ENCODE measurements at regions not wholly inside any gene's neighbourhood (a gene's known extent, or its start where the extent isn't known, plus 50 kb on each side); places are given as distances from the start of the nearest gene placed in this dataset.

GRCh38 chr9:7944572-7944971 is 145.0 kb upstream of the DMAC1 start:
- DNase-seq (ENCODE audit: low spot score), result no peak

- DNase-seq (ENCODE audit: low spot score), result no peak
These were observed 138.3 kb upstream of the DMAC1 start for GRCh38 chr9:7937761-7938491.

- no peak for DNase-seq (ENCODE audit: low spot score)
These were observed 137.4 kb upstream of the DMAC1 start for GRCh38 chr9:7936996-7937395.

GRCh38 chr9:7936163-7936562 is 136.6 kb upstream of the DMAC1 start:
- DNase-seq (ENCODE audit: low spot score), result no peak

GRCh38 chr9:7935681-7936080 is 136.1 kb upstream of the DMAC1 start:
- no peak for DNase-seq (ENCODE audit: low spot score)

GRCh38 chr9:7932767-7933166 is 133.2 kb upstream of the DMAC1 start:
- no peak for DNase-seq (ENCODE audit: low spot score)

- no peak for DNase-seq (ENCODE audit: low spot score)
These were observed 131.0 kb upstream of the DMAC1 start for GRCh38 chr9:7930613-7931012.

- no peak for DNase-seq (ENCODE audit: low spot score)
These were observed 122.1 kb upstream of the DMAC1 start for GRCh38 chr9:7921545-7922197.

- no peak for DNase-seq (ENCODE audit: low spot score)
These were observed 112.5 kb upstream of the DMAC1 start for GRCh38 chr9:7912037-7912535.

GRCh38 chr9:7910426-7911020 is 110.9 kb upstream of the DMAC1 start:
- peak; percentile 71 for DNase-seq (ENCODE audit: low spot score)

- DNase-seq (ENCODE audit: low spot score), result no peak
These were observed 110.0 kb upstream of the DMAC1 start for GRCh38 chr9:7909537-7909936.

- no peak for DNase-seq (ENCODE audit: low spot score)
These were observed 108.2 kb upstream of the DMAC1 start for GRCh38 chr9:7907551-7908337.

GRCh38 chr9:7906783-7907550 is 107.4 kb upstream of the DMAC1 start:
- DNase-seq (ENCODE audit: low spot score), result no peak

- no peak for DNase-seq (ENCODE audit: low spot score)
These were observed 102.0 kb upstream of the DMAC1 start for GRCh38 chr9:7901621-7902020.

- DNase-seq (ENCODE audit: low spot score), result no peak
These were observed 101.0 kb upstream of the DMAC1 start for GRCh38 chr9:7900541-7900940.

GRCh38 chr9:7899753-7900152 is 100.2 kb upstream of the DMAC1 start:
- no peak for DNase-seq (ENCODE audit: low spot score)

GRCh38 chr9:7894231-7894630 is 94.7 kb upstream of the DMAC1 start:
- DNase-seq (ENCODE audit: low spot score), result no peak

- no peak for DNase-seq (ENCODE audit: low spot score)
These were observed 93.4 kb upstream of the DMAC1 start for GRCh38 chr9:7892975-7893374.

GRCh38 chr9:7879551-7880245 is 80.1 kb upstream of the DMAC1 start:
- no peak for DNase-seq (ENCODE audit: low spot score)

- no peak for DNase-seq (ENCODE audit: low spot score)
These were observed 72.6 kb upstream of the DMAC1 start for GRCh38 chr9:7871977-7872730.
